ENCODE measurements at regions not wholly inside any gene's neighbourhood (a gene's known extent, or its start where the extent isn't known, plus 50 kb on each side); places are given as distances from the start of the nearest gene placed in this dataset.

DNA sequence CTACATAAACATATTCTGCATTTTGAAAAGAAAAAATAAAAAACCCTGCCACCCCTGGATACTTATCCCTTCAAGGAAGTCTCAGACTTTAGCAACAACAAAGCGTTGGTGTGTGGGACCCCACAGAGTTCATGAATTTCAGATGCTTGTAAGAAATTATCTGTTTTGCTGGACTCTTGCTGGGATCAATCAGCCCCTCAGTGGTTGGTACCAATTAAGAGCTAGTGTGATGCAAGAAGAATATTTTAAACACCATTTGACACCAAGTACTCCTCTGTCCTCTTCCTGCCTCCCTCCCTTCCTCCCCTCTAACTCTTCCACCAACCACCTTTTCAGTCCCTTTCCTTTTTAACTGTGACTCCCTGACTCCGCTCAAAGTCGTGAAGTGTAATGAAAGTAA, 51.5 kb downstream of the SST start:
- DNase-seq = no peak
- Mint-ChIP-seq H3K9me3 (peaks cover 0 to 1% (median 0%) of the 10 kb centered on the region in 8 donors), H3K27me3 (peaks cover 0 to 5% of the 10 kb centered on the region in 2 donors), H3K4me1 (peaks cover 0 to 4% (median under 1%) of the 10 kb centered on the region in 4 donors), H3K36me3 (no peaks in the 10 kb centered on the region), H3K4me3 (no peak overlapping the region), H3K27ac (no peak overlapping the region)
- Histone ChIP-seq H3K27me3 (ENCODE audit: insufficient read depth, low read length) (no peaks in the 10 kb centered on the region), H3K4me1 (ENCODE audit: insufficient read depth, low read length) (no peaks in the 10 kb centered on the region), H3K27ac (ENCODE audit: low read depth, low read length) (no peak overlapping the region), H3K36me3 (ENCODE audit: insufficient read depth, low read length) (no peaks in the 10 kb centered on the region), H3K9me3 (ENCODE audit: control insufficient read depth in 1 of 2, low read length in 2 of 2) (no peaks in the 10 kb centered on the region), H3K4me3 (ENCODE audit: low read length in 2 of 2) (no peak overlapping the region)
- POLR2A ChIA-PET (ENCODE audit: partially characterized antibody) = no interaction called here
- CTCF ChIA-PET (ENCODE audit: partially characterized antibody) = interaction anchor here (1.9 kb wide), 1 partner anchor 61 kb away, joined by 8 read pairs; no protein-coding TSS in a partner anchor
- intact Hi-C loops (cut with micrococcal nuclease) = no loop called here

DNA sequence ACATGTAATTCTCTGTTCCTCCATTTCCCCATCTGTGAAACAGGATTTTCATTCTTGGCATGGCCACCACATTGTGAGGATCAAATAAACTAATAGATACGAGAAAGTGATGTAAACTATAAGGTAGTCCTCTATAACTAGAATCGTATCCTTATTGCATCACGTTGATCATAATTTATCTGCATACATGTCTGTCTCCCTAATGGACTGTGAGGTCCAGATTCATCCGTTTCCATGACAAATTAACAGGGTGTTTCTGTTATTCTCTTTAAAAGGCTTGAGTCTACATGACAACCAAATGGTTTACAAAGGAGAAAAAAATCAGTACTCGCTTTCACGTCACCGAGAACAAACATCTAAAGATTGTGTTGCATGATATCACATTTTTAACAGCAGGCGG, 53.0 kb downstream of the SST start:
- Histone ChIP-seq H3K36me3 (ENCODE audit: insufficient read depth, low read length) (no peaks in the 10 kb centered on the region), H3K4me1 (ENCODE audit: insufficient read depth, low read length) (no peaks in the 10 kb centered on the region), H3K9me3 (ENCODE audit: control insufficient read depth in 1 of 2, low read length in 2 of 2) (no peaks in the 10 kb centered on the region), H3K4me3 (ENCODE audit: low read length in 2 of 2) (no peak overlapping the region), H3K27ac (ENCODE audit: low read depth, low read length) (no peak overlapping the region), H3K27me3 (ENCODE audit: insufficient read depth, low read length) (no peaks in the 10 kb centered on the region)
- no peaks in the 10 kb centered on the region for H3K36me3 Mint-ChIP-seq
- H3K27ac Mint-ChIP-seq = no peak overlapping the region
- no peak overlapping the region for H3K4me3 Mint-ChIP-seq
- peaks cover 0 to 4% (median under 1%) of the 10 kb centered on the region in 4 donors for H3K4me1 Mint-ChIP-seq
- DNase-seq = no peak
- H3K27me3 Mint-ChIP-seq = peaks cover 2 to 9% of the 10 kb centered on the region in 2 donors
- ChIA-PET CTCF (ENCODE audit: partially characterized antibody) (interaction anchor here (1.1 to 2.5 kb wide), 2 partner anchors 59 to 98 kb away, joined by 3 to 19 read pairs; no protein-coding TSS in a partner anchor), POLR2A (ENCODE audit: partially characterized antibody) (no interaction called here)
- peaks cover 0 to 1% (median 0%) of the 10 kb centered on the region in 8 donors for H3K9me3 Mint-ChIP-seq
- intact Hi-C loops (cut with micrococcal nuclease) = loop anchor here (2.0 kb wide), 1 partner anchor 298 kb away; no protein-coding TSS in a partner anchor

DNA sequence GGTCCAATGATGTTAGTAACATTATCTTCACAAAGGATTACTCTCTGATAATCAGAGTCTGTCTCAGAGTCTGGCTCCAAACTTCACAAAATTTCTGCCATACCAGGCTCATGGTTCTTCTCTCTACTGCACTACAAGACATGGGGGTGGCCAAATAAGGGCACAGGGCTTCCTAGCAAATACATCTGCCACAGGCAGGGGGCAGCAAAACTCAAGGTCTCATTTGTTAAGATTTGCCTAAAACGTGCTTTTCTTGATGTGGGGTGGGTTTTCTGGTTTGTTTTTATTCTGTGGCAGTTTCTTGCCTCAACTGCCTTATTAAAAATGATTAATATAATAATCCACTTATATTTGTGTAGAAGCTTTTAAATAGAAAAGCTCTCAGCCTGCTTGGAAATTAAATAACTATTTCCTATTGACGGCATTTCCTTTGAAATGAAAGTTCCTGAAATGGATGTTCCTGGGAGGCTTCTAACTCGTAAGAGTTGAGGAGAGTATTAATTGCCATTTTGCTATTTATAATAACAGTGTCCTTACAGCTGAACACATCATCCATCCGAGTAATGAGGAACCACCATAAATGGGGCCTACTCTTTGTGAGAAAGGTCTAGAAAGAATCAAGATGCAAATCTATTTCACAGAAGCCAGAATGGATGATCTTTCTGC, 53.8 kb downstream of the SST start:
- Histone ChIP-seq H3K27me3 (ENCODE audit: insufficient read depth, low read length) (no peaks in the 10 kb centered on the region), H3K4me1 (ENCODE audit: insufficient read depth, low read length) (no peaks in the 10 kb centered on the region), H3K27ac (ENCODE audit: low read depth, low read length) (no peak overlapping the region), H3K9me3 (ENCODE audit: control insufficient read depth in 1 of 2, low read length in 2 of 2) (no peaks in the 10 kb centered on the region), H3K36me3 (ENCODE audit: insufficient read depth, low read length) (no peaks in the 10 kb centered on the region), H3K4me3 (ENCODE audit: low read length in 2 of 2) (no peak overlapping the region)
- Mint-ChIP-seq H3K27ac (no peak overlapping the region), H3K27me3 (peaks cover 5 to 11% of the 10 kb centered on the region in 2 donors), H3K4me3 (no peak overlapping the region), H3K9me3 (peaks cover 0 to 1% (median 0%) of the 10 kb centered on the region in 8 donors), H3K4me1 (peaks cover 0 to 4% (median under 1%) of the 10 kb centered on the region in 4 donors), H3K36me3 (no peaks in the 10 kb centered on the region)
- ChIA-PET CTCF (ENCODE audit: partially characterized antibody) (interaction anchor here (0.8 to 3.1 kb wide), 12 partner anchors 8 to 1339 kb away, joined by 3 to 19 read pairs (median 4); no protein-coding TSS in a partner anchor), POLR2A (ENCODE audit: partially characterized antibody) (no interaction called here)
- intact Hi-C loops (cut with micrococcal nuclease) = loop anchor here (1.0 to 2.0 kb wide), 3 partner anchors 63 to 1338 kb away; no protein-coding TSS in a partner anchor
- peak; percentile 21 to 38 (median 36) for DNase-seq

DNA sequence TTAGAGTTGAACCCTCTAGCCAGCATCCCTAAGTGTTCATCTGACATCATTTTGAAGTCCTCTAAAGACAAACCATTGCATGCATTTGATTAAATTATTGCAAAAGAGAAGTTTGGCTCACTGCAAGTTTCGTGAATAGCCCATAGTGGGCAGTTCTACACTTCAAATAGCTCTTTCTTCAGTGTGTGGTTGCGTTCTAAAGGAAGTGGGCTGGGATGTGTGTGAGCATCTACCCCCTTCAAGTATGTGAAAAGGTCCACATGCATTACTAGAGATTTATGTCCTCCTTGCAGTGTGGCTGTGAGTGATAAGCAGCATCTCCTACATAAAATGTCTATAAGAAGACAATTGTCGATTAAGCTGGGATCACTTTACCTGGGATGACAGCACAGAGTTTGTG, 54.6 kb downstream of the SST start:
- intact Hi-C loops (cut with micrococcal nuclease) = loop anchor here (1.0 to 2.0 kb wide), 3 partner anchors 64 to 1339 kb away; no protein-coding TSS in a partner anchor
- Mint-ChIP-seq H3K4me1 (peaks cover 0 to 4% (median under 1%) of the 10 kb centered on the region in 4 donors), H3K36me3 (no peaks in the 10 kb centered on the region), H3K9me3 (peaks cover 0 to 1% (median 0%) of the 10 kb centered on the region in 8 donors), H3K27me3 (peaks cover 10 to 14% of the 10 kb centered on the region in 2 donors), H3K27ac (no peak overlapping the region), H3K4me3 (no peak overlapping the region)
- POLR2A ChIA-PET (ENCODE audit: partially characterized antibody) = no interaction called here
- CTCF ChIA-PET (ENCODE audit: partially characterized antibody) = interaction anchor here (0.8 to 3.1 kb wide), 12 partner anchors 9 to 1339 kb away, joined by 3 to 19 read pairs (median 4); no protein-coding TSS in a partner anchor
- no peak for DNase-seq
- Histone ChIP-seq H3K4me3 (ENCODE audit: low read length in 2 of 2) (no peak overlapping the region), H3K36me3 (ENCODE audit: insufficient read depth, low read length) (no peaks in the 10 kb centered on the region), H3K27me3 (ENCODE audit: insufficient read depth, low read length) (no peaks in the 10 kb centered on the region), H3K4me1 (ENCODE audit: insufficient read depth, low read length) (no peaks in the 10 kb centered on the region), H3K27ac (ENCODE audit: low read depth, low read length) (no peak overlapping the region), H3K9me3 (ENCODE audit: control insufficient read depth in 1 of 2, low read length in 2 of 2) (no peaks in the 10 kb centered on the region)

DNA sequence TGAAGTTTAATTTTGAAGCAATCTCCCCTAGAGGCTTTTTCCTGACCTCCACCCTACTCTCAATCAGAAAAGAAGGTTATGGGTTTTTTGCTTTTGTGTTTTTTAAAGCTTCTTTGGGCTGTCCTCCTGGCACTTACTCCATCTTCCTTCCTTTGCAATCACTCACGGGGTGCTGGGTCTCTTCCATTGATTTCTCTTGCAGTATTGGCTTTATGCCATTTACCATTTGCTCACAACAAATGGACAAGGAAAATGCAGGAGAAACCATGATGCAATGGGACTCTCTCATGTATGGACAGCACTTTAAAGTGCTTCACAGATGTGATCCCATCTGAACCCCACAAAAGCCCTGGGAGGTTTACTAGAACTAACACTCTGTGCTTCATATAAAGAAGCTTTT, 57.5 kb downstream of the SST start:
- no peak for DNase-seq
- H3K4me1 ChIP-seq (ENCODE audit: insufficient read depth, low read length) = no peaks in the 10 kb centered on the region
- H3K36me3 ChIP-seq (ENCODE audit: insufficient read depth, low read length) = no peaks in the 10 kb centered on the region
- peaks cover 26 to 28% of the 10 kb centered on the region in 2 donors for H3K27me3 Mint-ChIP-seq
- CTCF ChIA-PET (ENCODE audit: partially characterized antibody) = interaction anchor here (1.0 kb wide), 1 partner anchor 13 kb away, joined by 4 read pairs; no protein-coding TSS in a partner anchor
- no peak overlapping the region for H3K4me3 ChIP-seq (ENCODE audit: low read length in 2 of 2)
- no peaks in the 10 kb centered on the region for H3K36me3 Mint-ChIP-seq
- H3K4me3 Mint-ChIP-seq = no peak overlapping the region
- no peak overlapping the region for H3K27ac Mint-ChIP-seq
- H3K4me1 Mint-ChIP-seq = peaks cover 0 to 4% (median under 1%) of the 10 kb centered on the region in 4 donors
- no peaks in the 10 kb centered on the region for H3K27me3 ChIP-seq (ENCODE audit: insufficient read depth, low read length)
- no peaks in the 10 kb centered on the region for H3K9me3 ChIP-seq (ENCODE audit: control insufficient read depth in 1 of 2, low read length in 2 of 2)
- H3K27ac ChIP-seq (ENCODE audit: low read depth, low read length) = no peak overlapping the region
- peaks cover 0 to 1% (median 0%) of the 10 kb centered on the region in 8 donors for H3K9me3 Mint-ChIP-seq
- intact Hi-C loops (cut with micrococcal nuclease) = no loop called here
- POLR2A ChIA-PET (ENCODE audit: partially characterized antibody) = no interaction called here

DNA sequence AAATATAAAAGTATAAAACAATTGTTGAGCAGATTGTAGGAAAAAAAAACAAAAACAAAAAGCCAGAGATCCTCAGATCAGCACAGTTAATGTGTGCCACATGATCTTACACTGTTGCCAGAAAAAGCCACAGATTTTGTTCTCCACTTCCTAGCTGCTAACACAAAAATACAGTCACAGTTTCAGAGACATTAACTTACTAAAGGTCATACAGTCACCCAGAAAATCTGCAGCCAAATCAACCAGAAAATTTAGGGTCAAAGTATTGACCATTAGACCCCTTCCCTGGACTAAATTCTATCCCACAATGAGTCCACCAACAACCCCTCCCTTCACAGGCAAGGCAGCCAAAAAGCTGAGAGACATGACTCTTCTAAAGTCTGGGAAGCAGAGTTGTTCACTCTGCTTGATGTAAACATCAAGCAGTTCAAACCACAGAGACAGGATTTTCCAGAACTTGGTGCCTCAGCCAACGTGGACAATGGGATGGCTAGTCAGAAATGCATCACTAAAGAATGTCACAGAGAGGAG, 59.1 kb downstream of the SST start:
- Histone ChIP-seq H3K27ac (ENCODE audit: low read depth, low read length) (no peak overlapping the region), H3K4me1 (ENCODE audit: insufficient read depth, low read length) (no peaks in the 10 kb centered on the region), H3K9me3 (ENCODE audit: control insufficient read depth in 1 of 2, low read length in 2 of 2) (no peaks in the 10 kb centered on the region), H3K36me3 (ENCODE audit: insufficient read depth, low read length) (no peaks in the 10 kb centered on the region), H3K27me3 (ENCODE audit: insufficient read depth, low read length) (no peaks in the 10 kb centered on the region), H3K4me3 (ENCODE audit: low read length in 2 of 2) (no peak overlapping the region)
- no peak for DNase-seq
- H3K4me1 Mint-ChIP-seq = peaks cover 0 to 1% (median under 1%) of the 10 kb centered on the region in 4 donors
- intact Hi-C loops (cut with micrococcal nuclease) = no loop called here
- H3K36me3 Mint-ChIP-seq = no peaks in the 10 kb centered on the region
- no peak overlapping the region for H3K27ac Mint-ChIP-seq
- ChIA-PET CTCF (ENCODE audit: partially characterized antibody) (interaction anchor here (1.0 to 1.7 kb wide), 3 partner anchors 9 to 16 kb away, joined by 3 to 4 read pairs (median 3); no protein-coding TSS in a partner anchor), POLR2A (ENCODE audit: partially characterized antibody) (no interaction called here)
- no peak overlapping the region for H3K4me3 Mint-ChIP-seq
- H3K9me3 Mint-ChIP-seq = peaks cover 0 to 1% (median 0%) of the 10 kb centered on the region in 8 donors
- peaks cover 30 to 40% of the 10 kb centered on the region in 2 donors for H3K27me3 Mint-ChIP-seq

DNA sequence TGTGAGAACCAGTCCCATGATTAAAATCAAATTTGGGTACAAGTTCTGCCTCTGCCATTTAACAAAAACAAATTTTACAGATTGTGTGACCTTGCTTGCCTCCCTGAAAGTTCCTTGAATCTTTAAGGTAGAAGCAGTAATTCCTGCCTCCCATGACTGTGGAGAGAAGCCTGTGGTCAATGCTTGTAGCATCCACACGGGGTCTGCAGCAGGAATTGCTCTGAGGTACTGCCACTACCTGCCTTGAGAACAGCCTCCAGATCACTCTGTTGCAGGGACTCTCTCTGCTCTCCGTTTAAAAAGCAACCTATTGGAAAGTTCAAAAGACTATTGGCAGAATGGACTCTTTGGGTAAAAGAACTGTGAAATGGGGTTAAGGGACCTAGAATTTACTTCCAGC, 75.9 kb downstream of the SST start:
- peaks cover 21 to 24% of the 10 kb centered on the region in 2 donors for H3K27me3 Mint-ChIP-seq
- H3K9me3 Mint-ChIP-seq = no peaks in the 10 kb centered on the region
- Histone ChIP-seq H3K4me3 (ENCODE audit: low read length in 2 of 2) (no peak overlapping the region), H3K4me1 (ENCODE audit: insufficient read depth, low read length) (no peaks in the 10 kb centered on the region), H3K36me3 (ENCODE audit: insufficient read depth, low read length) (no peaks in the 10 kb centered on the region), H3K9me3 (ENCODE audit: control insufficient read depth in 1 of 2, low read length in 2 of 2) (no peaks in the 10 kb centered on the region), H3K27me3 (ENCODE audit: insufficient read depth, low read length) (peaks cover 8% of the 10 kb centered on the region), H3K27ac (ENCODE audit: low read depth, low read length) (no peak overlapping the region)
- intact Hi-C loops (cut with micrococcal nuclease) = no loop called here
- H3K4me3 Mint-ChIP-seq = no peak overlapping the region
- no peaks in the 10 kb centered on the region for H3K36me3 Mint-ChIP-seq
- H3K4me1 Mint-ChIP-seq = no peaks in the 10 kb centered on the region
- CTCF ChIA-PET (ENCODE audit: partially characterized antibody) = no interaction called here
- H3K27ac Mint-ChIP-seq = no peak overlapping the region
- no peak for DNase-seq
- POLR2A ChIA-PET (ENCODE audit: partially characterized antibody) = no interaction called here
